Progenitor cell of endocrine pancreas (in vitro differentiated cells): ENCODE measurements at regions not wholly inside any gene's neighbourhood (a gene's known extent, or its start where the extent isn't known, plus 50 kb on each side); places are given as distances from the start of the nearest gene placed in this dataset.

ENCODE experiments used
- DNase-seq: peaks from one replicate; pipeline ENCODE4 v3.0.0; 2021; ENCODE audit warnings: low spot score; ENCODE audit not compliant: unreplicated experiment
- H3K27ac Mint-ChIP-seq: 2 replicates; pipeline ENCODE4 v1.8.0; 2021; ENCODE audit warnings: mild to moderate bottlenecking, moderate library complexity, mixed read lengths
- H3K27me3 Mint-ChIP-seq: 2 replicates; pipeline ENCODE4 v1.8.0; 2021; ENCODE audit warnings: mixed read lengths
- H3K36me3 Mint-ChIP-seq: 2 replicates; pipeline ENCODE4 v1.8.0; 2022; ENCODE audit warnings: mixed read lengths; ENCODE audit not compliant: insufficient read depth
- H3K4me1 Mint-ChIP-seq: 2 replicates; pipeline ENCODE4 v1.8.0; 2021; ENCODE audit warnings: low read depth, mixed read lengths
- H3K4me3 Mint-ChIP-seq: 2 replicates; pipeline ENCODE4 v1.8.0; 2021; ENCODE audit warnings: low read depth, mild to moderate bottlenecking, moderate library complexity, mixed read lengths
- H3K9me3 Mint-ChIP-seq: 2 replicates; pipeline ENCODE4 v1.8.0; 2021; ENCODE audit warnings: low read depth, mixed read lengths
- TF ChIP-seq, protein P1 (sequence below): fragments of 200-600 bp; sonication (generic); IDR thresholded peaks from one replicate; pipeline ENCODE4 v1.5.0; 2021; ENCODE audit warnings: antibody characterized with exemption, mild to moderate bottlenecking; ENCODE audit not compliant: unreplicated experiment

DNA sequence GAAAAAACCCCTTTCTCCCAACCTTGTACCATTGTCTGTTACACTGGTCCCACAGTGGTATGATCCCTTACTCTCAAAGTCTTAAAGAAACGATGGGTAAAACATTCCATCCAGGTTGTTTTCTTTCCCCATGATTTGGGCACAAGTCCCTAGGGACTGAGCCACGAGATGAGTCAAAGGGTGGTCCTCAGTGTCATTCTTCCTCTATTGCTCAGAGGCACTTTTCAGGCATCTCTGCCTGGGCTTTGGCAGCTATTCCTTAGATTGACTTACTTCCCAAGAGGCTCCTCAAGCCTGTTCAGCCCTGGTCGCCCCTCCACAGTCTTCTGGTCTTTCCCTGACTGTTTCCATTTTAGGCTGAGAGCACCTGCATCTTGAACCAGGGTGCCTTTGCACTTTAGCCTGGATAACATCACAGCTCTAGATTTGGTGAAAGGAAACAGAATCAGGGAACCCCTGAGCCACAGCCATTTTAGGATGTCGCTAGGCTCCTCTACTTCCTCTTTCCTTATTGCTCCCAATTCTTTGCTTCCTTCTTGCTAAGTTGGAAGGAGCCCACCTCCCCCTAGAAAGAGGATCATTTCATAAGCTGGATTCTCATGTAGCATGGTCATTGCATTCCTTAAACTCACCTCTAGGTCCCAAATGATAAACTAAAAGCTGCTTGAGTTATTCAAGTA, 131.0 kb upstream of the TPRG1 start:
- H3K4me1 Mint-ChIP-seq: no peaks in the 10 kb centered on the region
- no peak overlapping the region for H3K4me3 Mint-ChIP-seq
- no peaks in the 10 kb centered on the region for H3K36me3 Mint-ChIP-seq
- TF ChIP-seq, protein P1, sequence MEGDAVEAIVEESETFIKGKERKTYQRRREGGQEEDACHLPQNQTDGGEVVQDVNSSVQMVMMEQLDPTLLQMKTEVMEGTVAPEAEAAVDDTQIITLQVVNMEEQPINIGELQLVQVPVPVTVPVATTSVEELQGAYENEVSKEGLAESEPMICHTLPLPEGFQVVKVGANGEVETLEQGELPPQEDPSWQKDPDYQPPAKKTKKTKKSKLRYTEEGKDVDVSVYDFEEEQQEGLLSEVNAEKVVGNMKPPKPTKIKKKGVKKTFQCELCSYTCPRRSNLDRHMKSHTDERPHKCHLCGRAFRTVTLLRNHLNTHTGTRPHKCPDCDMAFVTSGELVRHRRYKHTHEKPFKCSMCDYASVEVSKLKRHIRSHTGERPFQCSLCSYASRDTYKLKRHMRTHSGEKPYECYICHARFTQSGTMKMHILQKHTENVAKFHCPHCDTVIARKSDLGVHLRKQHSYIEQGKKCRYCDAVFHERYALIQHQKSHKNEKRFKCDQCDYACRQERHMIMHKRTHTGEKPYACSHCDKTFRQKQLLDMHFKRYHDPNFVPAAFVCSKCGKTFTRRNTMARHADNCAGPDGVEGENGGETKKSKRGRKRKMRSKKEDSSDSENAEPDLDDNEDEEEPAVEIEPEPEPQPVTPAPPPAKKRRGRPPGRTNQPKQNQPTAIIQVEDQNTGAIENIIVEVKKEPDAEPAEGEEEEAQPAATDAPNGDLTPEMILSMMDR: no peak
- no peak overlapping the region for H3K27ac Mint-ChIP-seq
- DNase-seq: no peak
- peaks cover 5% of the 10 kb centered on the region for H3K9me3 Mint-ChIP-seq
- H3K27me3 Mint-ChIP-seq: no peaks in the 10 kb centered on the region

DNA sequence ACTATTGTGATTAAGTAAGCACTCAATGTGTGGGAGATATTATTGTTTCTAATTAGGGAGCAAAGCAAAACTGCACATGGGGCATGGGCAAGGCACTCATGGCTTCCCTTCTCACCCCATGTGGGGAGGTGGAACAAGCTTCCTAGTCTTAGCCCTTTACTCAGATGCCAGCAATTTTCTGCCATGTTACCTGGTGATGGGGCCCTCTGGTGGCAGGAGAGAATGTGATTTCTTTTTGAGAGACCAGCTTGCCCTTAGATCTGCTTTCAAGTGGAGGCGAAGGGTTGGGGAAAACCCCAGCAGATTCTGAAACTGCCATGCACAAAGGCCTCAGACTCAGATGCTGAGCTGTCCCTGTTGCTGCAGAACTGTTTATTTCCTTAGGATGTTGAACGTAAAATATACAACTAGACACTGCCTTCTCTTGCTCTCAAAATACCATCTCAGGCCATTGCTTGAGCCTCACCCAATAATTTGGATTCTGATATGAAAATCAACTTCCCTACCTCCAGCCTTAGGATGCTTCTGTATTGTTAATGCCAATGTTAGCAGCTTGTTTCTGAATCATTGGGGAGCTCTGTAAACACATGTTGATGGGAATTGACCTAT, 130.2 kb upstream of the TPRG1 start:
- Mint-ChIP-seq H3K4me3 (no peak overlapping the region), H3K9me3 (no peaks in the 10 kb centered on the region), H3K4me1 (no peaks in the 10 kb centered on the region), H3K27me3 (no peaks in the 10 kb centered on the region), H3K27ac (no peak overlapping the region), H3K36me3 (no peaks in the 10 kb centered on the region)
- no peak for DNase-seq
- TF ChIP-seq, protein P1: peak; percentile 60

DNA sequence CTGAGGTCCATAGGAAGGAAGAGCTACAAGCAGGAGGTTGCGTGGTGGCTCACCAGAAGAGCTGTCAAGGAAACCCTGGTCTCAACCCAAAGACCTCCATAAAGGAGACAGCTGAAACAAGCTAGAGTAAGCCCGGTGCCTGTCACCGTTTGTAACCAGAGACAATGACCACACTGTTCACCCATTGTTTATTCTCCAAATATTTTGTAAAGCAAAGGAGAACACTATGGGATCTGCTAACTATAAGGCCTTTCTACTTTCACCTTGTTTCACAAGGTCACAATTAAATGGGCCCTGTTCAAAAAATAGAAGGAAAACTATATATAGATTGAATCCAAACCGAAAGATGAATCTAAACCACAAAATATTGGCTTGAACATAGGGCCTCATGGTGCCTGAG, 128.9 kb upstream of the TPRG1 start:
- TF ChIP-seq, protein P1: no peak
- no peak for DNase-seq

DNA sequence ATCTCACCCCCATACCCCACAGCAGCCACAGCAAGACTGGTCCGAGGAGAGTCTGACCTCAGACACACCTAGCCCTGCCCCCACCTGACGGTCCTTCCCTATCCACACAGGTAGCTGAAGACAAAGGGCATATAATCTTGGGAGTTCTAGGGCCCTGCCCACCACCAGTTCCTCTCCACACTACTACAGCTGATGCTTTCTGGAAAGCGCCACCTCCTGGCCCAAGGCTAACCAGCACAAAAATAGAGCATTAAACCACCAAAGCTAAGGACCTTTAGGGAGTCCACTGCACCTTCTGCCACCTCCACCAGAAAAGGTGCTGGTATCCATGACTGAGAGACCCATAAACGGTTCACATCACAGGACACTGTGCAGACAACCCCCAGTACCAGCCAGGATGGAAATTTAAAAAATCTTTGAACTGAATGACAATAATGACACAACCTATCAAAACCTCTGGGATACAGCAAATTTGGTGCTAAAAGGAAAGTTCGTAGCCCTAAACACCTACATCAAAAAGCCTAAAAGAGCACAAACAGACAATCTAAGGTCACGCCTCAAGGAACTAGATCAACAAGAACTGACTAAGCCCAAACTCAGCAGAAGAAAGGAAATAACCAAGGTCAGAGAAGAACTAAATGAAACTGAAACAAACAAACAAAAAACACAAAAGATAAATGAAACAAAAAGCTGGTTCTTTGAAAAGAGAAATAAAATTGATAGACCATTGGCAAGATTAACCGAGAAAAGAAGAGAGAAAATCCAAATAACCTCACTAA, 122.1 kb upstream of the TPRG1 start:
- Mint-ChIP-seq H3K36me3 (peaks cover 1% of the 10 kb centered on the region), H3K4me1 (no peaks in the 10 kb centered on the region), H3K4me3 (no peak overlapping the region), H3K27ac (no peak overlapping the region), H3K27me3 (no peaks in the 10 kb centered on the region), H3K9me3 (peaks cover 15% of the 10 kb centered on the region)
- no peak for DNase-seq
- TF ChIP-seq, protein P1: no peak

More for the DNA sequence above, 128.9 kb upstream of the TPRG1 start:
- H3K4me3 Mint-ChIP-seq: no peak overlapping the region
- no peaks in the 10 kb centered on the region for H3K9me3 Mint-ChIP-seq
- H3K27ac Mint-ChIP-seq: no peak overlapping the region
- H3K4me1 Mint-ChIP-seq: no peaks in the 10 kb centered on the region
- no peaks in the 10 kb centered on the region for H3K27me3 Mint-ChIP-seq
- no peaks in the 10 kb centered on the region for H3K36me3 Mint-ChIP-seq

DNA sequence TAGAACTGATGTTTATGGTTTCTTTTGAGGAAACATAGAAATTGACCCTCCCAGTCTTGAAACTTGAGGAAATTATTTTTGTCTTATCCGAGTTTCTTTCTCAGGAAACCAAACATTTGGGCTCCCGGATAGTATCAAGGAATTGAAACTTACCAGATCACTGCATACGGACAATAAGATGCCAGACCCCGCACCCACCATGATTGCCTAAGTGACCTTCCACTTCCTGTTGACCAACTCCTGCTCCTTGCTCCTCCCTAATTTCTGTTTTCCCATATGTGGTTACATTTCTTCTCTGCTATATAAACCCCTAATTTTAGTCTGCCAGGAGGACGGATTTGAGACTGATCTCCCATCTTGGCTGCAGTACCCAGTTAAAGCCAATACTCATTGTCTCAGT, 118.4 kb upstream of the TPRG1 start:
- Mint-ChIP-seq H3K4me1 (peaks cover 4% of the 10 kb centered on the region), H3K27ac (no peak overlapping the region), H3K36me3 (peaks cover 1% of the 10 kb centered on the region), H3K9me3 (peaks cover 15% of the 10 kb centered on the region), H3K27me3 (no peaks in the 10 kb centered on the region), H3K4me3 (no peak overlapping the region)
- TF ChIP-seq, protein P1: no peak
- no peak for DNase-seq
